Stimulated activated naive B cell treated with anti-CD40 and anti-IgM and Interleukin-4, amounts not matched to agents 10 μg/mL and 1 μg/mL and 100 μg/mL, for 72 hours (primary cell): ENCODE measurements at regions not wholly inside any gene's neighbourhood (a gene's known extent, or its start where the extent isn't known, plus 50 kb on each side); places are given as distances from the start of the nearest gene placed in this dataset.

ENCODE experiments used
- ATAC-seq, 2 donors: fragments of 150-1000 bp; cut with Tn5 transposase; replicated peaks; 2 replicates each; pipeline ENCODE4 v1.10.0; 2021; ENCODE audit warnings: moderate library complexity in 1 of 2
- DNase-seq: peaks from one replicate; pipeline ENCODE4 v3.0.0; 2021
- H3K27ac Mint-ChIP-seq: one replicate; pipeline ENCODE4 v1.8.0; 2022; ENCODE audit warnings: mild to moderate bottlenecking, mixed read lengths
- H3K27me3 Mint-ChIP-seq, 2 donors: one replicate each; pipeline ENCODE4 v1.8.0; 2022; ENCODE audit warnings: mixed read lengths in 2 of 2
- H3K36me3 Mint-ChIP-seq, 2 donors: one replicate each; pipeline ENCODE4 v1.8.0; 2022; ENCODE audit warnings: mixed read lengths in 2 of 2, mild to moderate bottlenecking in 1 of 2
- H3K4me1 Mint-ChIP-seq, 2 donors: one replicate each; pipeline ENCODE4 v1.8.0; 2022; ENCODE audit warnings: mixed read lengths in 2 of 2, mild to moderate bottlenecking in 1 of 2
- H3K4me3 Mint-ChIP-seq, 2 donors: one replicate each; pipeline ENCODE4 v1.8.0; 2022; ENCODE audit warnings: mild to moderate bottlenecking in 2 of 2, mixed read lengths in 2 of 2, moderate library complexity in 1 of 2
- H3K9me3 Mint-ChIP-seq, 2 donors: one replicate each; pipeline ENCODE4 v1.8.0; 2022; ENCODE audit warnings: mixed read lengths in 2 of 2, mild to moderate bottlenecking in 1 of 2

DNA sequence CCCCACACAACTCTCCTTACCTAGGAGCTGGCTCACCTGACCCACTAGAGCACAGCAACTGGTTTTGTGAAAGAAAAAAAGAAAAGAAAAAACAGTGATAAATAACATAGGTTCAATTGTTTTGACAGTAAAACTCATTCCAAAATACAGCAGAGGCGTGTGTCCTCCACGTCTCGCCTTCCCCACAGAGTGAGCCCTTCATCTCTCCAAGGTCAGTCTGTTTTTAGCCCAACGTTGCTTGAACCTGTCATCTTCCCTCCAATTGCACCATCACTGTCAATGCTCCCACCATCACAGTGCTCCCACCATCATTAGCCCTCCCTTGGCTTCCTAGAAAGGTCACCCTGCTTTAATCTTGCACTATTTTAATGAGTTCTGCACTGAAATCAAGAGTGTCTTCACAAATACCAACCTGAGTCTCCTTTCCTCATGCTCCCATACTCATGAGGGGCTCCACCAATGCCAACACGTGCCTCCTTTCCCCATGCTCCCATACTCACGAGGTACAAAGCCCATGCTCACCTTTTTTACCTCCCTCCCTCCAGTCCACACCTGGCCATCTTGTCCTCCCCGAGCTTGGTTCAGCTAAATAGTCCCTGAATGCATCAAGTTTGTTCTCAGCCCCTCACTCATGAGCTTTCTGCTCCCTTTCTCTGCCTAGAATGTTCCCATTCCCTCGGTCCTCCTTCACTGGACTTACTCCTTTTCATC lies 103.7 kb downstream of the IRS2 start:
- DNase-seq, result no peak
- no peaks in the 10 kb centered on the region for H3K4me1 Mint-ChIP-seq
- ATAC-seq, result no peak
- H3K4me3 Mint-ChIP-seq, result no peak overlapping the region
- H3K9me3 Mint-ChIP-seq, result no peaks in the 10 kb centered on the region
- no peaks in the 10 kb centered on the region for H3K36me3 Mint-ChIP-seq
- peaks cover 6 to 12% of the 10 kb centered on the region in 2 donors for H3K27me3 Mint-ChIP-seq
- no peak overlapping the region for H3K27ac Mint-ChIP-seq

DNA sequence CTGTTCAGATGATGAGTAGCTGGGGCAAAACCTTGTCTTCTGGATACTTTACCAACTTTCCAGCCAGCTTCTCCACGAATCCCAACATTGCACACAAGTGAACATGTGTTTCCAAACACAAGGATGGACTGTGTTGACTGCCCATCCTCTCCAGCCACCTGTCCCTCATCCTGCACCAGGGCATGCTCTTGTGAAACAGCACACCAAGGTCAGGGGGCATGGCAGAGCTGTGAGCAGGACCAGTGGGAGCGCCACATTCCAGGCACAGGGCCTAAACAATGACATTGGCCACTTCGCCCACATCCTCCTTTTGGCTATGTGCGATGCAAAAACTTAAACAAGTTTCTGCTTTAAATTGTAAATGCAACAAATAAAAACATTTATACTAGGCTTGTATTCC lies 105.5 kb downstream of the IRS2 start:
- H3K27ac Mint-ChIP-seq, result no peak overlapping the region
- no peak overlapping the region for H3K4me3 Mint-ChIP-seq
- H3K36me3 Mint-ChIP-seq, result no peaks in the 10 kb centered on the region
- no peaks in the 10 kb centered on the region for H3K4me1 Mint-ChIP-seq
- no peaks in the 10 kb centered on the region for H3K9me3 Mint-ChIP-seq
- ATAC-seq (no peak), DNase-seq (no peak)
- peaks cover 6 to 12% of the 10 kb centered on the region in 2 donors for H3K27me3 Mint-ChIP-seq

DNA sequence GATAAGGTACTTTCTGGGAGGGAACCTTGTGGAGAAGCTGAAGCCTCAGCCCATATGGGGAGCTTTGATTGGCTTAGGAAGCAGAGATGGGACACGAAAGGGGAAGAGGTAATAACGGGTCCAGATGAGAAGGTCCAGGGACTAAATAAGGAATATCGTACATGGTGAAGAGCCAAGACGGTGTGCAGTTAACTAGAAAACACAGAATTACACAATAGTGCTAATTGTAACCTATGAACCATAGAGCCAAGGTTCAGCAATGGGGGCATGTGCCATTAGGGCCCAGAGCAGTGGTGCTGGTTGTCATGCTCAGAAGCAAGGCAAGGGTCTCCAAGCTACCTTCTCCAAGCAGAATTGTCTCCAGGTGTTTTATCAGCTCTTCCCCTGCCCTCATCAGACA lies 106.1 kb downstream of the IRS2 start:
- no peaks in the 10 kb centered on the region for H3K9me3 Mint-ChIP-seq
- H3K27ac Mint-ChIP-seq, result no peak overlapping the region
- H3K27me3 Mint-ChIP-seq, result peaks cover 6 to 12% of the 10 kb centered on the region in 2 donors
- no peaks in the 10 kb centered on the region for H3K4me1 Mint-ChIP-seq
- DNase-seq (no peak), ATAC-seq (no peak)
- H3K4me3 Mint-ChIP-seq, result no peak overlapping the region
- H3K36me3 Mint-ChIP-seq, result no peaks in the 10 kb centered on the region

DNA sequence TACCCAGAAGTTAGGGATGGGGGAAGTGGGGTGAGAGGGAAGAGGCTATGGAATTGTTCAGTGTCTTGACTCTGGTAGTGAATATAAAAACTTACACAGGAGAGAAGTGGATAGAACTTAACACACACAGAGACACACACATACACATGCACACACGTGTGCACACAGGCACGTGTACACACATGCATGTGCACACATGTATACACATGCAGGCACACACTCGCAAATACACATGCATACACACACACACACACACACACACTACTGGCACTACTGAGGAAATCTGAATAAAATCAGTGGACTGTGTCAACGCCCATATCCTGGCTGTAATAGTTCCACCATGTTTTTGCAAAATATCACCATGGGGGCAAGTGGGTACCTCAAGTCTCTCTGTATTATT lies 107.9 kb downstream of the IRS2 start:
- H3K4me3 Mint-ChIP-seq, result no peak overlapping the region
- DNase-seq, result no peak

DNA sequence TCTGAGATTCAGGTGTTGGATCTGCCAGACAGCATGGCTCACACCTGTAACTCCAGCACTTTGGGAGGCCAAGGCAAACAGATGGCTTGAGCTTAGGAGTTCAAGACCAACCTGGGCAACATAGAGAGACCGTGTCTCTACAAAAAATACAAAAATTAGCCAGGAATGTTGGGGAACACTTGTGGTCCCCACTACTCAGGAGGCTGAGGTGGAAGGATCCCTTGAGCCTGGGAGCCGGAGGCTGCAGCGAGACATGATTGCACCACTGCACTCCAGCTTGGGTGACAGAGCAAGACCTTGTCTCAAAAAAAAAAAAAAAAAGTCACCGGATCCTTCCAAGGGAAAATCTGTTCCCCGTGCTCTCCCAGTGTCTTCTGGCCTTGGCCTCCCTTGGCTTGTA lies 109.2 kb downstream of the IRS2 start:
- no peaks in the 10 kb centered on the region for H3K36me3 Mint-ChIP-seq
- no peaks in the 10 kb centered on the region for H3K4me1 Mint-ChIP-seq
- no peak overlapping the region for H3K4me3 Mint-ChIP-seq
- H3K9me3 Mint-ChIP-seq, result no peaks in the 10 kb centered on the region
- peaks cover 0 to 12% of the 10 kb centered on the region in 2 donors for H3K27me3 Mint-ChIP-seq
- no peak overlapping the region for H3K27ac Mint-ChIP-seq
- no peak for DNase-seq
- ATAC-seq, result no peak

More for the DNA sequence above, 107.9 kb downstream of the IRS2 start:
- H3K9me3 Mint-ChIP-seq, result no peaks in the 10 kb centered on the region
- no peak for ATAC-seq
- H3K4me1 Mint-ChIP-seq, result no peaks in the 10 kb centered on the region
- H3K36me3 Mint-ChIP-seq, result no peaks in the 10 kb centered on the region
- H3K27me3 Mint-ChIP-seq, result peaks cover 2 to 13% of the 10 kb centered on the region in 2 donors
- H3K27ac Mint-ChIP-seq, result no peak overlapping the region

DNA sequence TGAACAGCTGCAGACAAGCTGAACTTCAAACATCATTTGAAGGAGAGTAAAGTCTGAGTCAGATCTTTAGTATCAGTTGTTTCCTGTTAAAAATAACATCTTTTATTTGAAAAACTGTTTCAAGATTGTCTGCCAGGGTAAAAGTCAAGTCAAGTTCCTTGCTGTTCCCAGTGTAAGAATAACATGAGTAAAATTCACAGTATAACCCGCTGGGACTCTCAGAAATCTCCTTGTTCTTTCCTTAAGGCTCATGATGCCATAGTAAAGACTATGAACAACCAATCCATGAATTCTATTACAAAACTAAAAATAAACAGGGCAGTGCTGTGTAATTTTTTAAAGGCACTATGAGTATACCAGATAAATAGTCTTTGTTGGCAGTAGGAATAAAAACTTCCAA lies 112.9 kb downstream of the IRS2 start:
- DNase-seq (no peak), ATAC-seq (no peak)
- no peak overlapping the region for H3K27ac Mint-ChIP-seq
- H3K36me3 Mint-ChIP-seq, result no peaks in the 10 kb centered on the region
- H3K4me3 Mint-ChIP-seq, result no peak overlapping the region
- H3K9me3 Mint-ChIP-seq, result no peaks in the 10 kb centered on the region
- no peaks in the 10 kb centered on the region for H3K4me1 Mint-ChIP-seq
- peaks cover 0 to 12% of the 10 kb centered on the region in 2 donors for H3K27me3 Mint-ChIP-seq

DNA sequence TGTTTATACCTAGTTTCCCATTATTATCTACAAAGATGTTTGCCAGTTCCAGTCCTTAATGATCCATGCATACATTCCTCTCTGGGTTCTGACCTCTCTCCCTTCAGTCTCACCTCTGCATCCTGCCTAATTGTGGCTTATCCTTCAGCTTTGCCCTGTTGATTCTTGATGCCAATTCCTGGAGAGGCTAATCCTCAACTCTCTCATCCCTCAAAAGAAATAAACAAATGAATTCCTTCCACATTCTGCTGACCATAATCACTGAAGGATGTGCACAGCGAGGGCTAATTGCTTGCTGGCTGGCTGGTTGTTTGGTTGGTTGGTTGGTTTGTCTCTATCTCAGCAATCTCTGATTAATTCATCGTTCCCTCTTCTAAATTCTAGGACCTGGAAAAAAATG lies 113.8 kb downstream of the IRS2 start:
- H3K27ac Mint-ChIP-seq, result no peak overlapping the region
- H3K9me3 Mint-ChIP-seq, result no peaks in the 10 kb centered on the region
- ATAC-seq, result no peak
- H3K4me3 Mint-ChIP-seq, result no peak overlapping the region
- DNase-seq, result no peak
- peaks cover 0 to 8% of the 10 kb centered on the region in 2 donors for H3K27me3 Mint-ChIP-seq
- no peaks in the 10 kb centered on the region for H3K4me1 Mint-ChIP-seq
- H3K36me3 Mint-ChIP-seq, result no peaks in the 10 kb centered on the region

DNA sequence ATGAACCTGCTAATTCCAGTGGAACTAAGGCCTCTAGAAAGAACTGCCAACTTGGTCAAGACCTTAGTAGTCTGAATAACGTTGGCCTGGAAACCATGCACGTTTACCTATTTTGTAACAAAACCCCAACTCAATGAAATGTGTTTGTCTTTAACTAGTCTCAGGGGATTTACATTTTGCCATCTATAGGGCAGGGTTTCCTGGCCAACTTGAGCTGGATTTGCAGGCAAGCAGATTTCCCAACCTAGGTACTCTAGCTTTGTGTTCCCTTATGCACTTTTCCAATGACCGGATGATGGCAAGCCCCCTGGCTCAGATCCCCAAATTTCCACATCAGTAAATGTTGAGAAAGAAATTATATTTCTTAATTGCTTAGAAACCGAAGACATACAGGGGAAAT lies 114.5 kb downstream of the IRS2 start:
- DNase-seq (no peak), ATAC-seq (no peak)
- H3K27me3 Mint-ChIP-seq, result peaks cover 0 to 8% of the 10 kb centered on the region in 2 donors
- no peaks in the 10 kb centered on the region for H3K9me3 Mint-ChIP-seq
- H3K4me1 Mint-ChIP-seq, result no peaks in the 10 kb centered on the region
- H3K36me3 Mint-ChIP-seq, result no peaks in the 10 kb centered on the region
- H3K4me3 Mint-ChIP-seq, result no peak overlapping the region
- H3K27ac Mint-ChIP-seq, result no peak overlapping the region

DNA sequence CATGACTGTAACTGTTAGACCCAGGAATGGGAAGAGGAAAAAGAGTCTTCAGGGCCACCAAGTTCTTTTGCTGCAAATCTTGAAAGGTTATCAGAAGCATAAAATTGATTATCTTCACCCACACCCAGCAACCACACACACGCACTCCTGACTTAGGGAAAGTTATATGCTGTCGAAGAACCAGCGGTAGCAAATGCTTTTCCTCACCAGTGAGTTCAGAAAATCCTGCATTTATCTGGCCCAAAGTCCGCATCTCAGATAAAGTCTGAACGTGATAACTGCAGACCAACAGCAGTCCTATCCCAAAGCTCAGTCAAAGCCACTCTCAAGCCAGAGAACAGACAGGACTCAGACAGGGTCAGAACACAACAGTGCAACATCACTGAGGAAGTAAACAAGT lies 115.6 kb downstream of the IRS2 start:
- DNase-seq (no peak), ATAC-seq (no peak)
- Mint-ChIP-seq H3K4me3 (no peak overlapping the region), H3K27ac (no peak overlapping the region), H3K27me3 (peaks cover 0 to 8% of the 10 kb centered on the region in 2 donors), H3K4me1 (no peaks in the 10 kb centered on the region), H3K9me3 (no peaks in the 10 kb centered on the region), H3K36me3 (no peaks in the 10 kb centered on the region)

DNA sequence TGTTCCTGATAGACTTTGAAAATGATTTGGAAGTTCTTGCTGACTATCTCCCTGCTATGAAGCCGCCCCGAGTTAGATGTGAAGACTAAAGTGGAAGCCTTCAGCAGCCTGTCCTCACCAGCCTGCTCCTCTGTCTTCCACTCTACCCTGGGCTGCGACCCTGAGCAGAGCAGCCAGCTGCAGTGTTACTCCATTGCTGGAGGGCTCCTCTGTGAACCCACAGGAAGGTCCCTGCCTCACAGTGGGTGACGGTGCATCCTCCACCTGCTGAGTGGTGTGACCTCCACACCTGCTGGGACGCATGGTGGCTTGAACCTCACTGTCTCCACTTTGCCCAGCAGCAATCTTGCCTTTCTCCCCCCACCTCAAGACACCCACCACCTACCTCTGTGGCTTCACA lies 116.4 kb downstream of the IRS2 start:
- H3K27ac Mint-ChIP-seq, result no peak overlapping the region
- H3K36me3 Mint-ChIP-seq, result peaks cover 0 to 1% of the 10 kb centered on the region in 2 donors
- no peaks in the 10 kb centered on the region for H3K4me1 Mint-ChIP-seq
- H3K4me3 Mint-ChIP-seq, result no peak overlapping the region
- DNase-seq (no peak), ATAC-seq (peak in 1 of 2 donors; percentile 16)
- no peaks in the 10 kb centered on the region for H3K9me3 Mint-ChIP-seq
- peaks cover 0 to 5% of the 10 kb centered on the region in 2 donors for H3K27me3 Mint-ChIP-seq

DNA sequence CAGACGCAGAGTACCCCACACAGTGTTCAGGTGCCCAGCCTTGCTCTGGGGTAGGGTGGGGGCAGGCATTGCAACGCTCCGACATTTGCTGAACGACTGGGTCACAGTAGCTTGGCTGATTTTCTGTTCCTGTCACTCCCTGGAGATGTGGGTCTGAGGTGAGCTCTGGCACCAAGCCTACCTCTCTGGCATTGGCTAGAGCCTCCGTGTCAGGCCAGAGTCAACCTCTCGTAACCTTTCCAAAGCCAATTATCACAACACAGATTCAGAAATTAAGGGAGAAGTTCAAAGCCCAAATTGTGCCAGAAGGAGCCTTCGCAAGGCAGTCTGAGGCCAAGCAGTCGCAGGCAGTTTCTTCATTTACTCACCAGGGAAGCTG lies 117.2 kb downstream of the IRS2 start:
- ATAC-seq (no peak), DNase-seq (no peak)
- Mint-ChIP-seq H3K27ac (no peak overlapping the region), H3K9me3 (no peaks in the 10 kb centered on the region), H3K36me3 (peaks cover 0 to 1% of the 10 kb centered on the region in 2 donors), H3K27me3 (peaks cover 0 to 4% of the 10 kb centered on the region in 2 donors), H3K4me3 (no peak overlapping the region), H3K4me1 (no peaks in the 10 kb centered on the region)

DNA sequence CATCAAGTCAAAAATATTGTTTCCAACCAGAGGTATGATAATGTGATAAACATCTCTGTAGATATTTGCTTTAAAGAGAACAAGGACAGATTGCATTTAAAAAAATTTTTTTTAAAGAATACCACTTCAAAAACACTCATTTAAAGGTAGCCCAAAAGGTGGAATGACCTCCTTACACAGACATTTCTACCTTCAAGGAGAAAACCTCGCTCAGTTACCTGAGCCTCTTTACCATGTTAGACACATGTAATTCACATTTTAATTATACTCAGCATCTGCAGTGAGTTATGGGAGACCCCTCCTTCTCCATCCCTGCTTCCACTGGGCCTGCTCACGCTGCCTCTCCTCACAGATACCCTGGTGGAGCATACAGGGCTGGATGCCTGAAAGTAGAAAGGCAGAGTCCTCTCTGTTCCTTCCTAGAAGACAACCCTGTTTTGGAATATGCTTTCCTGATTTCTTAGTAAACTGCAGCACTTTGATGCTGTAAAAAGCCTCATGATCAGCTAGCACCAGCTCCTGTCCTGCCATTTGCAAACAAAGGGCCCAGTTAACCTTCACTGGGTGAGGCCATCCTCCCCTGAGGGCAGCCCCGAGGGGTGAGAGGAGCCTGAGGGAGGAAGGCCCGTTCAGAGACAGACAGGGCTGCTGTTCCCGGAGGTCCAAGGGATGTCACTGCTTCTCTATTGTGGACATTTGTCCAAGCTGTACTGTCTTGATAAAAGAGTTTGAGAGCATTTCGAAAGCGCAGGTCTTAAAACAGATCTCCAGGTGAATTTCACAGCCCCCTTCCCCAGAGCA lies 117.8 kb downstream of the IRS2 start:
- no peak for DNase-seq

DNA sequence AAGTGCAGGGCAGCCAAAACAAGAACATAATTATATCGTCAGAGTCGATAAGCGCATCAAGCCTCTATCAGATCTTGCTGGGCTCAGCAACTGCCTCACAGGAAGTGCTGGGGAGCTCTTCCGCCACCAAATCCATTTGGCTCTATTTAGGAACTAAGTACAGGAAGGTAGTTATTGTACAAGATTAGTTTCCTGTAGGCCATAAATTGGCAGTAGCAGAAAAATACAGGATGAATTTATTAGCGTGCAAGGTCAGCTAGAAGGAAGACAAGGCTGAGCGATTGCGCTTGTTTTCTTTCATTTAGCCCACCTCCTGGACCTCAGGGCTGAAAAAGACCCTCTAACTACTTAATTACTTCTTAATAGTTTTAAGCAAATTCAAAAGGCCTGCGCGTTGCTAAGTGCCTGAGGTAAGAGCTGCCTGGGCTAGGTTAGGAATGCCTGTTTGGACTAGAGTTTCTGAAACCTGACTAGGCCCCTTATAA lies 118.5 kb downstream of the IRS2 start:
- Mint-ChIP-seq H3K4me3 (no peak overlapping the region), H3K36me3 (peaks cover 0 to 1% of the 10 kb centered on the region in 2 donors), H3K4me1 (no peaks in the 10 kb centered on the region), H3K27ac (no peak overlapping the region), H3K27me3 (peaks cover 0 to 4% of the 10 kb centered on the region in 2 donors), H3K9me3 (no peaks in the 10 kb centered on the region)
- DNase-seq, result no peak
- ATAC-seq, result no peak

More for the DNA sequence above, 117.8 kb downstream of the IRS2 start:
- peaks cover 0 to 1% of the 10 kb centered on the region in 2 donors for H3K36me3 Mint-ChIP-seq
- ATAC-seq, result no peak
- H3K9me3 Mint-ChIP-seq, result no peaks in the 10 kb centered on the region
- no peaks in the 10 kb centered on the region for H3K4me1 Mint-ChIP-seq
- no peak overlapping the region for H3K27ac Mint-ChIP-seq
- H3K27me3 Mint-ChIP-seq, result peaks cover 0 to 4% of the 10 kb centered on the region in 2 donors
- H3K4me3 Mint-ChIP-seq, result no peak overlapping the region

DNA sequence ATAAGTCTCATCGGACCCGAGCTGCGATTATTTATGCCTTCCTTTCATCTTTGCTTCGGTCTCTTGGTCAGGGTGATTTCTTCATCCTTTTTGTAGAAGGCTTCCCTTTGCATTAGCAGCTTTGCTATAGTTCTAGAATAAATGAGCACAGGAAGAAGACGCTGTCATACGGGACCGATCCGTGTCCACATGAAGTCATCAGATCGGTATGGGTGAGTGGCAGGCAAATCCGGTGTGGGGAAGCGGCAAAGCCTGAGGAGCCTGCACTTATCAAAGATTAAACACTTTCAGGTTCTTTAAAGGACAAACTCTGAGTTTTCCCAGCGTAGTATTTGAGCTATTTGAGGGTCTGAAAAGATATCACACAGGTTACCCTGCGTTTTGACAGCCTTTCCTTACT lies 119.3 kb downstream of the IRS2 start:
- Mint-ChIP-seq H3K9me3 (no peaks in the 10 kb centered on the region), H3K27ac (no peak overlapping the region), H3K4me3 (no peak overlapping the region), H3K36me3 (peaks cover 0 to 1% of the 10 kb centered on the region in 2 donors), H3K27me3 (no peaks in the 10 kb centered on the region), H3K4me1 (no peaks in the 10 kb centered on the region)
- DNase-seq (no peak), ATAC-seq (no peak)

DNA sequence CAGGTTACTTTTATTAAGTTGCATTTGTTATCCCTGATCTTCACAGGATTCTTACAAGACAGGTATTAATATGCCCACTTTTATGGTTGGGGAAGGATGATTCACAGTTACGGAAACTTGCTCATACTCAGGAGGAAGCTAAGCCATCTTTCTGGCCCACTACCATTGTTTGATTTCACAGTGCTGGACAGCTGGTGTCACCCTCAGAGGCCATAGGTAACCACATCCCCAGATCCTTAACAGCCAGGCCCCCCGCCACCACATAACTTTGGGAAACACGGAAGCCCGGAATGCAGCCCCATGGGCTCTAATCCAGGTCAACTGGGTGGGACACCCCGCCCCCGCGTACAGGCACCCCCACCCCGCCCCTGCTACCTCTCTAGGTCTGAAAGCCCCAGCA lies 119.7 kb downstream of the IRS2 start:
- no peak for ATAC-seq
- H3K9me3 Mint-ChIP-seq, result peaks cover 0 to 1% of the 10 kb centered on the region in 2 donors
- H3K27me3 Mint-ChIP-seq, result no peaks in the 10 kb centered on the region
- H3K27ac Mint-ChIP-seq, result no peak overlapping the region
- no peak for DNase-seq
- H3K36me3 Mint-ChIP-seq, result peaks cover 0 to 1% of the 10 kb centered on the region in 2 donors
- H3K4me3 Mint-ChIP-seq, result no peak overlapping the region
- H3K4me1 Mint-ChIP-seq, result no peaks in the 10 kb centered on the region
